ENCODE measurements at regions not wholly inside any gene's neighbourhood (a gene's known extent, or its start where the extent isn't known, plus 50 kb on each side); places are given as distances from the start of the nearest gene placed in this dataset.
A peak's percentile ranks its signal among the peaks of the same experiment; 100 is the strongest.

DNA sequence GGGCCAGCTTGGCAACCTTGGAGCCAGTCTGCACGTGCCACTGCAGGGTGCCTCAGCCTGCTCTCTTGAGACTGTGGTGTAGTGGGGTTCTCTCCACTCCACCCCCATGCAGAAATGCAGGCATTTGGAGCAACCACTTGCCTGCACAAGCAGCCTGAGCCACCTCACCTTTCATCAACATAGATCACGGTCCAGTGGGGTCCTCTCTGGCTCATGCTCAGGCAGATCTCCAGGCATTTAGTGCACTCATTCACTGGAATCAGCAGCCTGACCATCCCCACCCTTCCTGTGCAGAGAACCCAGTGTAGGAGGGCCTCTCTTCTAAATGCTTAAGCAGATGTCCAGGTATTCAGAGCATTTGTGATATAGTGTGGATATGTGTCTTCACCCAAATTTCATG is 2330.1 kb downstream of the PCDH9 start:
- Histone ChIP-seq H4K20me1 (no peaks in the 10 kb centered on the region), H3K36me3 (no peaks in the 10 kb centered on the region), H3K27me3 (no peaks in the 10 kb centered on the region), H3K4me3 (no peak overlapping the region), H3K27ac (no peak overlapping the region), H3K9ac (no peak overlapping the region), H3K9me3 (replicated peaks in 1 of 11) (no peaks in the 10 kb centered on the region), H3K4me2 (no peak overlapping the region), H3K4me1 (no peaks in the 10 kb centered on the region; a peak in 1 of 20 replicates)
- no peak for TF ChIP-seq Cebpa-rat (IDR thresholded peaks at IDR 0.05)

- Histone ChIP-seq H3K4me1 (no peaks in the 10 kb centered on the region), H3K9me3 (replicated peaks in 1 of 11) (no peaks in the 10 kb centered on the region), H3K4me2 (no peak overlapping the region), H4K20me1 (no peaks in the 10 kb centered on the region), H3K36me3 (no peaks in the 10 kb centered on the region), H3K9ac (no peak overlapping the region), H3K27me3 (no peaks in the 10 kb centered on the region), H3K4me3 (no peak overlapping the region), H3K27ac (no peak overlapping the region)
- TF ChIP-seq Cebpa-rat (IDR thresholded peaks at IDR 0.05), result no peak
These were observed 2345.2 kb downstream of the PCDH9 start for GRCh38 chr13:64884976-64885375.

DNA sequence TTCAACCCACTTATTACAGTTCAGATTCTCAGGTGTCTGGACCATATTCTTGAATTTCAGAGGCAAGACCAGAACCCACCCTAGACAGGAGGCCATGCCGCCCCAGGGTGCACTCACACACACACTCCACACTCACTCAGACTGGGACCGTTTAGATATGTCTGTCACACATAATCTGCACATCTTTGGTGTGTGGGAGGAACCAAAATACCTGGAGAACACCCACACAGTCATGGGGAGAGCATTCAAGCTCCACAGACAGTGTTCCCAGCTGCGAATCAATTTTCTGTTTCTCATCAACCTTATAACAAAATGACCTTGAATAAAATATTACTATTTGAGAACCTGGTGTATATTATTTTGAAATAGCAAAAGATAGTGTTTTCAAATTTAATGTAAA is 2353.0 kb downstream of the PCDH9 start:
- no peaks in the 10 kb centered on the region for H3K4me1 ChIP-seq

GRCh38 chr13:64871742-64872141 is 2358.4 kb downstream of the PCDH9 start:
- H3K4me3 ChIP-seq, result no peak overlapping the region
- no peaks in the 10 kb centered on the region for H4K20me1 ChIP-seq
- no peak overlapping the region for H3K27ac ChIP-seq
- no peaks in the 10 kb centered on the region for H3K27me3 ChIP-seq
- TF ChIP-seq Cebpa-rat (IDR thresholded peaks at IDR 0.05), result no peak
- H3K4me2 ChIP-seq, result no peak overlapping the region
- H3K4me1 ChIP-seq, result no peaks in the 10 kb centered on the region
- H3K9me3 ChIP-seq (replicated peaks in 1 of 11), result 0 out of 22 replicates have a peak, but pooled peaks cover 0 to 4% (median 0%) of the 10 kb centered on the region in 11 experiments
- no peaks in the 10 kb centered on the region for H3K36me3 ChIP-seq
- no peak overlapping the region for H3K9ac ChIP-seq

More for the DNA sequence above, 2353.0 kb downstream of the PCDH9 start:
- Histone ChIP-seq H3K9ac (no peak overlapping the region), H3K27me3 (no peaks in the 10 kb centered on the region), H3K36me3 (no peaks in the 10 kb centered on the region), H4K20me1 (no peaks in the 10 kb centered on the region; a peak in 1 of 22 replicates), H3K4me2 (no peak overlapping the region), H3K4me3 (no peak overlapping the region), H3K27ac (no peak overlapping the region), H3K9me3 (replicated peaks in 1 of 11) (0 out of 22 replicates have a peak, but pooled peaks cover 0 to 2% (median 0%) of the 10 kb centered on the region in 11 experiments)
- no peak for TF ChIP-seq Cebpa-rat (IDR thresholded peaks at IDR 0.05)

DNA sequence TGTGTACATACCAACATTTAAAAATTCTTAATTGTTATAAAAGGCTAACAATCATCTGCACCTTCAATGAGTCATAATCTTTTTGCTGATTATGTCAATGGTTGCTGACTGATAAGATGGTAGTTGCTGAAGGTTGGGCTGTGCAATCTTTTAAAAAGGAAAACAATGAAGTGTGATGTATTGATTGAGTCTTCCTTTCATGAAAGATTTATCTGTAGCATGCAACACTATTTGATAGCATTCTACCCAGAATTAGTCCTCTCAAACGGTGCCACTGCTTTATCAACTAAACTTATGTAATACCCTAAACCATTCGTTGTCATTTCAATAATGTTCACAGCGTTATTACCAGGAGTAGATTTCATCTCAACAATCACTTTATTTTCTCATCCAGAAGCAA is 2360.6 kb downstream of the PCDH9 start:
- Histone ChIP-seq H3K4me1 (no peaks in the 10 kb centered on the region), H3K36me3 (no peaks in the 10 kb centered on the region), H3K4me3 (no peak overlapping the region), H3K9ac (no peak overlapping the region), H3K27me3 (no peaks in the 10 kb centered on the region), H4K20me1 (no peaks in the 10 kb centered on the region), H3K9me3 (replicated peaks in 1 of 11) (0 out of 22 replicates have a peak, but pooled peaks cover 0 to 4% (median 0%) of the 10 kb centered on the region in 11 experiments), H3K27ac (no peak overlapping the region), H3K4me2 (no peak overlapping the region)
- TF ChIP-seq Cebpa-rat (IDR thresholded peaks at IDR 0.05), result no peak

DNA sequence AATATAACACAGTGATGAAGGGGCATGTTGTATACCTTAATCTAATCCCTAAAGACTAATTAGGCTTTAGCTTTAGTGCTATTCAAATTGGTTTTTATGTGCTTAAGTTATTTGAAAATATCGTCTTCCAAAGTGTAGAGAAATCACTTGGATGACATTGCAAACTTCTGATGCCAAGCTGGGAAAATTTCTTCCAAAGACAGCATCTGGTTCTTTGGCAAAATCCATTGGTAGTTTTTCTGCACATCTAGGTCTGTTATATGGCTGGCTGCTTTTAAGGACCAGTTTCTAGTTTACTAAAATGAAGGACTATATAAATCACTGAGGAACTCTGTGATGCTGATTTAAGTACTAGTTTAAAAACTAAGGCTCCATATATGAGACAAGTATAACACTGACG is 2362.3 kb downstream of the PCDH9 start:
- TF ChIP-seq Cebpa-rat (IDR thresholded peaks at IDR 0.05), result no peak
- Histone ChIP-seq H3K36me3 (no peaks in the 10 kb centered on the region), H4K20me1 (no peaks in the 10 kb centered on the region), H3K9me3 (replicated peaks in 1 of 11) (0 out of 22 replicates have a peak, but pooled peaks cover 0 to 4% (median 0%) of the 10 kb centered on the region in 11 experiments), H3K4me3 (no peak overlapping the region), H3K4me1 (no peaks in the 10 kb centered on the region), H3K4me2 (no peak overlapping the region), H3K9ac (no peak overlapping the region), H3K27ac (no peak overlapping the region), H3K27me3 (no peaks in the 10 kb centered on the region)

DNA sequence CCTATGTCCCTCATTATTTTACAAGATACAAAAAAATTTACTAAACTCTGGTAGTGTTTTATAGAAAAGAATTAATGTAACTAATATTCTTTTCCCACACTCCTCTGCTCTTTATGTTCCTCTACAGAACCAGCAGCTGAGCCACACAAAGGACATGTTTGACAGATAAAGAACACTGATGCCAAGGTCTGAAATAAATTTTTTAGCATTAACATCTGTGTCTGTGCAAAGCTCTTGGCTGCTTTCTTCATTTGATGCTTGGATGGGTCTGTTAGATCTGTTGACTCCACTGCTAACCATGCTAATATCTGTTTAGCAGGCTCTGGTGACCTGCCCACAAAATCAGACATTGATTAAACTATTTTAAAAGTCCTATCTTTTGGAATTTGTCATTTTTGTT is 2363.8 kb downstream of the PCDH9 start:
- Histone ChIP-seq H3K27ac (no peak overlapping the region), H3K36me3 (no peaks in the 10 kb centered on the region)

GRCh38 chr13:64855506-64855905 is 2374.6 kb downstream of the PCDH9 start:
- no peak overlapping the region for H3K4me3 ChIP-seq
- no peaks in the 10 kb centered on the region for H3K9me3 ChIP-seq (replicated peaks in 1 of 11)
- H3K4me1 ChIP-seq, result no peaks in the 10 kb centered on the region
- no peaks in the 10 kb centered on the region for H3K27me3 ChIP-seq
- H3K27ac ChIP-seq, result no peak overlapping the region
- TF ChIP-seq Cebpa-rat (IDR thresholded peaks at IDR 0.05), result no peak
- H4K20me1 ChIP-seq, result no peaks in the 10 kb centered on the region
- H3K36me3 ChIP-seq, result no peaks in the 10 kb centered on the region
- H3K9ac ChIP-seq, result no peak overlapping the region
- H3K4me2 ChIP-seq, result no peak overlapping the region

More for the DNA sequence above, 2363.8 kb downstream of the PCDH9 start:
- Histone ChIP-seq H3K9me3 (replicated peaks in 1 of 11) (no peaks in the 10 kb centered on the region), H3K4me3 (no peak overlapping the region), H3K4me1 (no peaks in the 10 kb centered on the region), H3K9ac (no peak overlapping the region), H3K27me3 (no peaks in the 10 kb centered on the region), H3K4me2 (no peak overlapping the region), H4K20me1 (no peaks in the 10 kb centered on the region)
- no peak for TF ChIP-seq Cebpa-rat (IDR thresholded peaks at IDR 0.05)

GRCh38 chr13:64850017-64850416 is 2380.1 kb downstream of the PCDH9 start:
- Histone ChIP-seq H3K9ac (no peak overlapping the region), H3K27me3 (no peaks in the 10 kb centered on the region), H3K27ac (no peak overlapping the region), H3K36me3 (no peaks in the 10 kb centered on the region), H3K4me3 (no peak overlapping the region), H3K4me2 (no peak overlapping the region), H3K4me1 (no peaks in the 10 kb centered on the region), H3K9me3 (replicated peaks in 1 of 11) (no peaks in the 10 kb centered on the region), H4K20me1 (no peaks in the 10 kb centered on the region)
- TF ChIP-seq Cebpa-rat (IDR thresholded peaks at IDR 0.05), result no peak

DNA sequence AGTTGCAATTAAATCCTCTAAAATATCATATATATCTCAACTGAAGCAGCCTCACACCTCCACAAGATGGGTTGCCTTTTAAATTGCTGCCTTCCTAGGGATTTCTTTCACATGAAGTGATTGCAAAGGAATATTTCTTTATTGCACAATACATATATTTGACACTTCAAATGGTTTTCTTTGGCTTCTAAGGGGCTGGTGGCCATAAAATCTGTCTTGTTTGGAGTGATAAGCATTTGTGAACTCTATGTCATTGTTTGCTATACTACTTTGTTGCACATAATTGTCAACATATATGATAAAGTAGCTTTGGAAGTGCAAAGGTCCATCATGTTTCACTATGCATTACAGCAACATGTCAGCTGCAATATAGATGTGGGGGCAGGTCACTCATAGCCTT is 2380.9 kb downstream of the PCDH9 start:
- Histone ChIP-seq H3K27ac (no peak overlapping the region), H4K20me1 (no peaks in the 10 kb centered on the region), H3K27me3 (no peaks in the 10 kb centered on the region), H3K36me3 (no peaks in the 10 kb centered on the region), H3K9ac (no peak overlapping the region), H3K9me3 (replicated peaks in 1 of 11) (no peaks in the 10 kb centered on the region), H3K4me3 (no peak overlapping the region), H3K4me2 (no peak overlapping the region), H3K4me1 (no peaks in the 10 kb centered on the region)
- TF ChIP-seq Cebpa-rat (IDR thresholded peaks at IDR 0.05), result peak in 3 of 11 experiments; percentile 26 to 51 (median 43); a peak in 1 of 22 replicates
